Cerebellar nuclear complex (tissue), 1 donor: ENCODE measurements at regions not wholly inside any gene's neighbourhood (a gene's known extent, or its start where the extent isn't known, plus 50 kb on each side); places are given as distances from the start of the nearest gene placed in this dataset.

ENCODE experiments used
- DNase-seq, 2 experiments: peaks; one replicate each; lab custom pipeline; 2025; lab: John Stamatoyannopoulos, UW

DNA sequence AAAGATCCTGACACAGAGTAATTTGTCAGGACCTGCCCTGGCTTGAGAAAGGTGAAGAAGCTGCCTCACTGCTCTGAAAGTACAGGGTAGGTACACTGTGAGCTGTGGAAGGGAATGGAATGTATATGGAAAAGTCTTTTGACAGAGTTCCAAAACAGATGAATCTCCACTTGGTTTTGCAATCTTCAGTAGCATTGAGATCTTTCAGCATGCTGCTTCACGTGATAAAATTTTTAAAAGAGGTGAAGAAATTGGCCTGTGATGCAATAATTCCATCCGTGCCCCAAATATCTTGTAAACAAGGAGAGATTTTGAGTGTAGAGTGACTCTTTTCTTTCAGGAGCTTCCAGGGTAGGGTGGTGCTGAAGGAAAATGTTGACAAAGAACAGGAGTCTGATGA, 123.1 kb downstream of the OSR1 start:
- DNase-seq = no peak

- no peak for DNase-seq
These were observed 126.1 kb downstream of the OSR1 start for GRCh38 chr2:19232312-19232711.

DNA sequence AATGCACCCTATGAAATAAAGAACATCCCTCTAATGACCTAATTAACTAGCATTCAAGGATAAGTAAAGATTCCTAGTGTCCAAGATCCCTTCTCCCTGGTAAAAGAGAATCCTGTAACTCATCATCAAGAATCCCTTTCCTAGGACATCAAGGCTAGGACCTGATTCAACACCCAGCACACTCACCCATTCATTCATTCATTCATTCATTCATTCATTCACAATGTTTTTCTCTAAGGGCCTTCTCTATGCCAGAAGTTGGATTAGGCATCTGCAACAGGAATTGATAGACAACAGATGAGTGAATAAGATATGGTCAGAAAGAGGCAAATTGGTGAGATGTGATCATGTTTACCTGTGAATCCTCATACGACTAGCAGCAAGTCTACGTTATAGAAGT, 126.8 kb downstream of the OSR1 start:
- DNase-seq = no peak

GRCh38 chr2:19230626-19231025, 127.8 kb downstream of the OSR1 start:
- no peak for DNase-seq

DNA sequence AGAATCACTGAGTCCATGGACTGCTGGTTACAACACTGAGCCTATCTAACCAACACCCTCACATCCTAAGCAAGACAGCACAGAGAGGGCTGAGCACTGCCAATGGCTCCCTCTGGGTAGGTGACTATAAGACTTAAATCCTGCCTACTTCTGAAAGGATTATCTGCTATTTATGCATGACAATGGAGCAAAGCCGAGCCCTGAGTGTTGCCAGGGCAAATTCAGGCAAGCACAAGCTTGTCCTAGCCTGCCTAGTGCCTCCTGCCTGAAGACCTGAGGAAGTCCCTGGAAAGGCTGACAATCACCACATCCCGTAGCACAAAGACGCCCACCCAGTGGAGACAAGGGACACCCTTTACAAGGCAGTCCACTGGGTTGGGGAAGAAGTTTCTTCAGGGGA, 129.7 kb downstream of the OSR1 start:
- no peak for DNase-seq

DNA sequence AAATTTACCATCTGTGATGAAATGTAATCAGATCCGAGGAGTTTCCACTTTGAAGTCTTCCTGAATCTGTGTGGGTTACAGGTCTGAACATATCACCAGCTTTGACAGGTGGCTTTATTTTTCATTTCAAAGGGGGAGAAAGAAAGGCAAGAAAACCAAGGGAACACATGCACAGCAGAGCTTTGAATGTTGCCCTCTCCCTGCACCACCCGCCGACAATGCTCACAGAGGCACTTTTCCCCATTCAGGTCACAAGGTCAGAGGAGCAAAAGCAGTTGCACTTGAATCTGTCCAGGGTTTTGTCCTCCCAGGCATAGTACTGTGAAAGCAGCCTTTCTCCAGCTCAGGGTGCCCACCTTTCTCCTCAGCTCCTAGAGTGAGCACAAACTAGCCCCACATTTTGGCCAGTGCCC, 130.2 kb downstream of the OSR1 start:
- no peak for DNase-seq

- no peak for DNase-seq
These were observed 131.6 kb downstream of the OSR1 start for GRCh38 chr2:19226871-19227270.

GRCh38 chr2:19226386-19226785, 132.0 kb downstream of the OSR1 start:
- DNase-seq = no peak

DNA sequence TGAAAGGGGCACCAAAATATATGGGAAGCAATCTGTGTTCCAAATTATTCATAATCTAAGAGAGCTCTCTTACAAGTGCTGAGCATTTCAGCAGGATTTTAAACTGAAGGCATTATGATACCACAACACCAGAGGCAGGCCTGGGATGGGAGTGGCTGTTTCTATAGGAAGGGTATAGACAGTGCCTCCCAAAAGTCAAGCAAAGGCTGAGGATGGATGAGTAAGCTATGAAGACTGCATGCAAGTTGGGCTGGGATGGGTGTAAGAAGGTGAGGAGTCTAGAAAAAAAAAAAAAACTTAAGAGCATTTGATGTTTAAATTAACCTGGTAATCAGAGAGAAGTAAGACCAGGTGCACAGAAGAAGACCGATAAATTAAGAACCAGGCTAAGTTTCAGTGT, 132.5 kb downstream of the OSR1 start:
- DNase-seq = no peak

DNA sequence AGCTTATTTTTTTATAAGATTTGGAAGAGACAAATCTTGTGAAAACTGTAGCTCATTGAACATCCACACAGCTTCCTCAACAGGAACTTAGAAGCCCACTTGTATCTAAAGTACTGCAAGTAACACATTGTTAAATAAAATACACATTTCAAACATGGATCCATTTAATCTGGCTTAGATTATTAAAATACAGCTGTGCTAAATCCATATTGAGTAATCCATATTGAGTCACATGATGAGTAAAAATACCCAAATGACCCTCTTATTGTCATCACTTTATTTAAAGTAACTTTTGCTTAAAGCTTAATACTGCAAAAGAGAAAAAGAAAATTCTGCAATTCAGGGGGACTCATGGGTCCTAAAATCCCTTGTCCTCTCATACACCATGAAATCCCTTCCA, 133.3 kb downstream of the OSR1 start:
- no peak for DNase-seq

DNA sequence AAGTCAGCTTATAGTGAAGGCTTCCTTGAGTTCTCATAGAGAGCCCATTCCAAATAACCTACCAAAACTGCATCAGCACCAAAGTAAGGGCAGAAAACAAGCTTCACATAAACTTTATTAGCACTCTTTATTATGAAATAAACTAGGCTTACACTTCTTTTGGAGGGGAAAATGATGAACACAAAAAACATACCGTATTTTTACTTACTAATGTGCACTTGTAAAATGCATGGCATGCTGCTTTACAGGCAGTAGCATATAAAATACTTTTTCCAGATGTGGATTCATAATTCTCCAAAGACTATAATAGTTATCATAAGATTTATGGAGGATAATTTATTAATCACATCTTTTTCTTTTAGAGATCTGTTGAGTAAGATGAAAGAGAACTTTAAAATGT, 133.9 kb downstream of the OSR1 start:
- DNase-seq = no peak

DNA sequence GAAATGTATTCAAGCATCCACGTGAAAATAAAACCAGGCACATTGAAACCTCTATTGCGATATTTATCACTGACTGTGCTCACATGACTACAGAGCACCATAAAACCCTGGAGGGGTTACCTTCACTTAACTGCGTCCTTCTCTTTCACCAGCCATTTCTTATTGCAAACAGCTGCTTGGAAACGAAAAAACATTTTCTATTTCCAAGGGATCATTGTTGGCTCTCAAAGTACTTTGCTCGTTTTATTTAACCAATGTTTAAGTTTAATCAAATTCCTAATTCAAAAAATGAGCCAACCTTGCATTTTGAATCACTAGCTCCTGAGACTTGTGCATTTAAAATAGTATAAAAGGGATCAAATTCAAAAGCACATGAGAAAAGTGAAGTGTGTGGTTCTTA, 134.4 kb downstream of the OSR1 start:
- DNase-seq = no peak

DNA sequence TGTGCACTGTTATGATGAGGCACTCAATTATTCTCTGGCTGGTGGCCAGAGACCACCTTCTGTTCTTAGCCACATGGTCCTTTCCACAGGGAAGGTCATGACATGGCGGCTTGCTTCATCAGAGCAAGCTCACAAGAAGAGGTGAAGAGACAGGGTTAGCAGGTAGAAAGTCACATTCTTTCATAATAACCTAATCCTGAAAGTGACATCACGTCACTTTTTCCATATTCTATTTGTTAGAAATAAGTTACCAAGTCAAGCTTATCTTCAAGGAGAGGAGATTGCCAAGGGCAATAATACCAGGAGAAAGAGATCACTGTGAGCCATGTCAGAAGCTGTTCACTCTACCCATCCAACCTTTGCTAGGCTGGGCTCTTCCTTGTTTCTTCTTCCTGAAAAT, 139.4 kb downstream of the OSR1 start:
- no peak for DNase-seq

DNA sequence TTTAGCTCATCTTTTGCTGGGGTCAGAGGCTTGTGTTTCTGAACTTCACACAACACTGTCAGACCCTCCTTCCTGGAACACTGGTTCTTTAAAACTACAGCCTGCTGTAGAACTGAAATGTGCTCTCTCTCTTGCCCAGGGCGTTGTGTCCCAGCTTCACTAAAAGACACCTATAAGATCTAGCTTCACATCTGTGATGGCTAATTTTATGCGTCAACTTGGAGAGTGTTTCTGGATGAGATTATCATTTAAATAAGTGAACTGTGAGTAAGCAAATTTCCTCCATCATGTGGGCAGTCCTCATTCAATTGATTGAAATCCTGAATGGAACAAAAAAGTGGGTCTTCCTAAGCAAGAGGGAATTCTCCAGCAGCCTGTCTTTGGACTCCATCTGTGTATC, 140.3 kb downstream of the OSR1 start:
- no peak for DNase-seq

GRCh38 chr2:19216676-19217602, 141.5 kb downstream of the OSR1 start:
- DNase-seq = no peak

- no peak for DNase-seq
These were observed 142.2 kb downstream of the OSR1 start for GRCh38 chr2:19216238-19216637.

- DNase-seq = no peak
These were observed 143.6 kb downstream of the OSR1 start for GRCh38 chr2:19214682-19215391.

DNA sequence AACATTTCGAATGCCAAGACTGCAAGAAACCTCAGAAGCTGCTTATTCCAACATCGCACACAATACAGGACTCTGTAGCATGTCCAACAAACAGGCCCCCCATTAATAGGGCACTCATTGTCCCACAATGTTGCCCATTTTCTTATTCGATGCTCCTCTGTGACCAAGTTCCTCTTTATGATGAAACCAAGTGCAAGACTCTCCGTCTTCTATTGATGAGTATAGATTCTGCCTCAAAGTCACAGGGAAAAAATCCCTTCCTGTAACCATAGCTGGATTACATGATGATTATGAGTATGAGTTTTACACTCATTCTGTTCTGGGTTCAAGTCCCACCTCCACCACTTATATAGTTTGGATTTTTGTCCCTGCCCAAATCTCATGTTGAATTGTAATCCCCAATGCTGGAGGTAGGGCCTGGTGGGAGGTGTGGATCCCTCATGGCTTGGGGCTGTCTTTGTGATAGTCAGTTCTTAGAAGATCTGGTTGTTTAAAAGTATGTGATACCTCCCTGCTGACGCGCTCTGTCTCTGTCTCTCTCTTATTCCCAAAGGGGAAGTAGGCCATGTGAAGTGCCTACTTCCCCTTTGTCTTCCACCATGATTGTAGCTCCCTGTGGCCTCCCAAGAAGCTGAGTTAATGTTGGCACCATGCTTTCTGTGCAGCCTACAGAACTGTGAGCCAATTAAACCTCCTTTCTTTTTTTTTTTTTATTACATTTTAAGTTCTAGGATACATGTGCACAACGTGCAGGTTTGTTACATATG, 148.7 kb downstream of the OSR1 start:
- no peak for DNase-seq

GRCh38 chr2:19208479-19209199, 149.8 kb downstream of the OSR1 start:
- DNase-seq = no peak

DNA sequence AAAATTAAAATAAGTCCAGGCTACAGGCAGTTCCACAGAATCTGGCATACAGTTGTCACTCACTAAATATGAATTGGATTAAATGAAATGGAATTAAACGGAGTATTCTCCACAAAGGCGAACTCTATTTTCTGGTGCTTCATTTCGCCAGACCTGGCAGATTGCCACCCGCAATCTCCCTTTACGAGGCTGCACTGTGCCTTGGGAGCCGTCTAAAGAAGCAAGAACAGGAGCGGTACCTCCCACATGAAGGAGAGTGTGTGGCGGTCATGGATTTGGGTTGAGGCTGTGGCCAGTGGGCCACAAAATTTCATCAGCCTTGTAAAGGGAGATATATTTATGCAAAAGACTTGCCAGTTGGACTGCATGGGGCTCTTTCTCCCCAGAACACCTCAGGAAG, 151.0 kb downstream of the OSR1 start:
- DNase-seq = no peak

DNA sequence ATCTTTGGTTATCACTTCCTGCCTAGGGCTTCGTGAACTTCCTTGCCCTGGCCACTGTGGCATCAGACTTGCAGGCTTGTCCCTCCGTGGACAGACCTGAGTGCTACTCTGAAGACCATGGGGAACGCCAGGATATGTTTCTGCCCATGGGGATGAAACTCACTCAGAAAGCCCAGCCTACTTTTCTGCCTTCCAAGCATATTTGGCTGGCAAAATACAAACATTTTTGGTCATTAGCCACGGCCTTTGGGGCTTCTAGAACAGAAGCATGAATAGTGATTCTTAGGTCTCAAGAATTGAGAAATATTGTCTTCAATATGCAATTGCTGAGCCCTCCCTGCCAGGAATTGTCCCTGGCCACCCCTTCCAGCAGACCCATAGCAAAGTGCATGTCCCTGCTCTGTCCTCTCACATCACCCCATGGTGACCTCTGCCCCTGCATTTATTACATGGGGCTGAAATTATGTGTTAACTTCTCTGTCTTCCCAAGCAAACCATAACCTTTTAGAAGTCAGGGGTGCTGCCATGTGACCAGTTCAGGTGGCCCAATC, 152.4 kb downstream of the OSR1 start:
- DNase-seq = no peak

- DNase-seq = no peak
These were observed 154.6 kb downstream of the OSR1 start for GRCh38 chr2:19203866-19204265.
